Smooth muscle cell (in vitro differentiated cells): ENCODE measurements at regions not wholly inside any gene's neighbourhood (a gene's known extent, or its start where the extent isn't known, plus 50 kb on each side); places are given as distances from the start of the nearest gene placed in this dataset.

Experiments
- DNase-seq: peaks from one replicate; lab custom pipeline; 2025; ENCODE audit not compliant: unreplicated experiment; lab: John Stamatoyannopoulos, UW
- H2AFZ ChIP-seq: fragments of 200-600 bp; sonication (generic); 2 replicates; pipeline ENCODE4 v1.6.0; 2016; ENCODE audit warnings: antibody characterized with exemption, low read depth, mild to moderate bottlenecking
- H3F3A ChIP-seq: fragments of 200-600 bp; sonication (generic); 2 replicates; pipeline ENCODE4 v1.6.0; 2017; ENCODE audit warnings: antibody characterized with exemption, low read depth
- H3K27ac ChIP-seq: fragments of 200-600 bp; sonication (generic); 2 replicates; pipeline ENCODE4 v1.5.1; 2016; ENCODE audit warnings: low read depth, mild to moderate bottlenecking
- H3K27me3 ChIP-seq: fragments of 200-600 bp; sonication (generic); 2 replicates; pipeline ENCODE4 v1.6.1; 2016; ENCODE audit warnings: low read depth, mild to moderate bottlenecking
- H3K36me3 ChIP-seq: fragments of 200-600 bp; sonication (generic); 2 replicates; pipeline ENCODE4 v1.5.1; 2016; ENCODE audit warnings: low read depth
- H3K4me1 ChIP-seq: fragments of 200-600 bp; sonication (generic); 2 replicates; pipeline ENCODE4 v1.5.1; 2016; ENCODE audit warnings: low read depth
- H3K4me2 ChIP-seq: fragments of 200-600 bp; sonication (generic); 2 replicates; pipeline ENCODE4 v1.6.0; 2016; ENCODE audit warnings: mild to moderate bottlenecking
- H3K4me3 ChIP-seq: fragments of 200-600 bp; sonication (generic); 2 replicates; pipeline ENCODE4 v1.5.1; 2016; ENCODE audit warnings: mild to moderate bottlenecking
- H3K79me2 ChIP-seq: fragments of 200-600 bp; sonication (generic); 2 replicates; pipeline ENCODE4 v1.6.0; 2016; ENCODE audit warnings: low read depth, mild to moderate bottlenecking
- H3K9ac ChIP-seq: fragments of 200-600 bp; sonication (generic); 2 replicates; pipeline ENCODE4 v1.6.0; 2016; ENCODE audit warnings: low read depth
- H3K9me3 ChIP-seq: fragments of 200-600 bp; sonication (generic); replicated peaks from 2 replicates; pipeline ENCODE4 v1.5.1; 2016; ENCODE audit warnings: low read depth
- H4K20me1 ChIP-seq: fragments of 200-600 bp; sonication (generic); 2 replicates; pipeline ENCODE4 v1.6.0; 2016; ENCODE audit warnings: low read depth
- WGBS: methylation state at CpG from one replicate; pipeline ENCODE4 v1.1.7; 2016; ENCODE audit warnings: low lambda C conversion rate; 5-methylcytosine and 5-hydroxymethylcytosine counted together
- TF ChIP-seq, protein P1 (sequence below): fragments of 200-600 bp; sonication (generic); IDR thresholded peaks from 2 replicates; pipeline ENCODE4 v1.5.1; 2017; ENCODE audit warnings: borderline replicate concordance, mild to moderate bottlenecking, antibody characterized with exemption; ENCODE audit not compliant: insufficient read depth, poor library complexity, severe bottlenecking

GRCh38 chr13:91178099-91178498 is 169.4 kb upstream of the MIR17HG start:
- Histone ChIP-seq H3K4me1 (no peaks in the 10 kb centered on the region), H2AFZ (no peak overlapping the region), H3K4me2 (no peak overlapping the region), H3K4me3 (no peak overlapping the region), H4K20me1 (no peaks in the 10 kb centered on the region), H3F3A (no peaks in the 10 kb centered on the region), H3K27me3 (no peaks in the 10 kb centered on the region), H3K79me2 (no peaks in the 10 kb centered on the region), H3K27ac (no peak overlapping the region), H3K9me3 (no peaks in the 10 kb centered on the region), H3K9ac (no peak overlapping the region), H3K36me3 (no peaks in the 10 kb centered on the region)
- WGBS, result 92% methylated on average over 1 of the region's 1 CpG
- no peak for DNase-seq
- TF ChIP-seq, protein P1, sequence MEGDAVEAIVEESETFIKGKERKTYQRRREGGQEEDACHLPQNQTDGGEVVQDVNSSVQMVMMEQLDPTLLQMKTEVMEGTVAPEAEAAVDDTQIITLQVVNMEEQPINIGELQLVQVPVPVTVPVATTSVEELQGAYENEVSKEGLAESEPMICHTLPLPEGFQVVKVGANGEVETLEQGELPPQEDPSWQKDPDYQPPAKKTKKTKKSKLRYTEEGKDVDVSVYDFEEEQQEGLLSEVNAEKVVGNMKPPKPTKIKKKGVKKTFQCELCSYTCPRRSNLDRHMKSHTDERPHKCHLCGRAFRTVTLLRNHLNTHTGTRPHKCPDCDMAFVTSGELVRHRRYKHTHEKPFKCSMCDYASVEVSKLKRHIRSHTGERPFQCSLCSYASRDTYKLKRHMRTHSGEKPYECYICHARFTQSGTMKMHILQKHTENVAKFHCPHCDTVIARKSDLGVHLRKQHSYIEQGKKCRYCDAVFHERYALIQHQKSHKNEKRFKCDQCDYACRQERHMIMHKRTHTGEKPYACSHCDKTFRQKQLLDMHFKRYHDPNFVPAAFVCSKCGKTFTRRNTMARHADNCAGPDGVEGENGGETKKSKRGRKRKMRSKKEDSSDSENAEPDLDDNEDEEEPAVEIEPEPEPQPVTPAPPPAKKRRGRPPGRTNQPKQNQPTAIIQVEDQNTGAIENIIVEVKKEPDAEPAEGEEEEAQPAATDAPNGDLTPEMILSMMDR, result no peak

GRCh38 chr13:91181892-91182291 is 165.6 kb upstream of the MIR17HG start:
- no peaks in the 10 kb centered on the region for H3K4me1 ChIP-seq
- no peaks in the 10 kb centered on the region for H3K36me3 ChIP-seq
- H3K4me2 ChIP-seq, result no peak overlapping the region
- H3K9ac ChIP-seq, result no peak overlapping the region
- DNase-seq, result no peak
- no peak overlapping the region for H2AFZ ChIP-seq
- H3K79me2 ChIP-seq, result no peaks in the 10 kb centered on the region
- no peaks in the 10 kb centered on the region for H4K20me1 ChIP-seq
- H3K27me3 ChIP-seq, result no peaks in the 10 kb centered on the region
- no peaks in the 10 kb centered on the region for H3K9me3 ChIP-seq
- no peak overlapping the region for H3K27ac ChIP-seq
- WGBS, result 81% methylated on average over 3 of the region's 3 CpGs
- TF ChIP-seq, protein P1, result no peak
- H3K4me3 ChIP-seq, result no peak overlapping the region
- H3F3A ChIP-seq, result no peaks in the 10 kb centered on the region

DNA sequence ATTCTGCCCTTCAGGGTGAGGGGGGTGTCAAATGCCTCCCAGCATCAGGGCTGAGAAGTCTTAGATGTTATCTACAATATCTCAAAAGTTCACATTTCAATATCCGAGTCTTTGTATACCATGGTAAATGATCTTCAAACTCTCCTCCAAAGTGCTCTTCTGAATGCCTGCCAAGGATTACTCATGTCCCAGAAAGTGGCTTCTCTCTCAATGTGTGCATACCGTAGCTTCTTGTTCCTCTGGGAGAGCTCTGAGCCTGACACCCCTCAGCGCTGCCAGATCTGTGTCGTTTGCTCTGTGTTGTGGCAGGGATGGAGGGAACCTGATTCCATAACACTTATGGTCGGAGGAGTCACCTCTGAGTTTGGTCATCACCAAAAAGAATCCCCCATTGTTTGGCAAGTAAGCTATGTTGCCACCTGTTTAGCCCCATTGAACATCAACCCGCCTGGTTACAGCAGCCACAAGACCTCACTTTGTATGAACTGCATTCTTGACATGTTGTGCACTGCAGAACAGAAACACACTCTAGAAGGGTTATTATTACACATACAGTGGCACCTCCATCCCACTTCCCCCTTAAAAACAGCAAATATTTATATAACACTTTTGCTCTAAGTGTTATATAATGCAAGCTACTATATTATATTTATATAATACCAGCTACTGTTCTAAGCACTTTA is 163.1 kb upstream of the MIR17HG start:
- Histone ChIP-seq H3K27me3 (no peaks in the 10 kb centered on the region), H3K27ac (no peak overlapping the region), H3K4me1 (no peaks in the 10 kb centered on the region), H3K79me2 (no peaks in the 10 kb centered on the region), H3K4me2 (no peak overlapping the region), H3K9ac (no peak overlapping the region), H4K20me1 (no peaks in the 10 kb centered on the region), H3K4me3 (no peak overlapping the region), H3K36me3 (no peaks in the 10 kb centered on the region), H3K9me3 (no peaks in the 10 kb centered on the region), H3F3A (no peaks in the 10 kb centered on the region), H2AFZ (no peak overlapping the region)
- TF ChIP-seq, protein P1, result no peak
- 56% methylated on average over 6 of the region's 6 CpGs for whole genome bisulfite sequencing
- DNase-seq, result no peak

- H3F3A ChIP-seq, result no peaks in the 10 kb centered on the region
- no peaks in the 10 kb centered on the region for H3K79me2 ChIP-seq
- TF ChIP-seq, protein P1, result peak; percentile 50
- H3K4me3 ChIP-seq, result no peak overlapping the region
- no peaks in the 10 kb centered on the region for H3K36me3 ChIP-seq
- H2AFZ ChIP-seq, result no peak overlapping the region
- no peak for DNase-seq
- no peaks in the 10 kb centered on the region for H3K4me1 ChIP-seq
- no peak overlapping the region for H3K27ac ChIP-seq
- no peaks in the 10 kb centered on the region for H3K9me3 ChIP-seq
- WGBS, result 81% methylated on average over 2 of the region's 2 CpGs
- no peak overlapping the region for H3K9ac ChIP-seq
- no peaks in the 10 kb centered on the region for H3K27me3 ChIP-seq
- no peak overlapping the region for H3K4me2 ChIP-seq
- no peaks in the 10 kb centered on the region for H4K20me1 ChIP-seq
Measured at GRCh38 chr13:91185294-91185863, 162.1 kb upstream of the MIR17HG start.
